ENCODE measurements at regions not wholly inside any gene's neighbourhood (a gene's known extent, or its start where the extent isn't known, plus 50 kb on each side); places are given as distances from the start of the nearest gene placed in this dataset.

GRCh38 chr1:163824490-163824889 lies 502.7 kb downstream of the NUF2 start:
- no peaks in the 10 kb centered on the region for H3K27me3 ChIP-seq (ENCODE audit: insufficient read depth, low read length)
- no peak for TF ChIP-seq CTCF (IDR thresholded peaks at IDR 0.05; ENCODE audit: extremely low read depth, low read depth, low read length)
- no peak overlapping the region for H3K27ac ChIP-seq (ENCODE audit: low read depth, low read length)
- H3K4me3 ChIP-seq (ENCODE audit: insufficient read depth, low read length): no peak overlapping the region
- no peaks in the 10 kb centered on the region for H3K4me1 ChIP-seq (ENCODE audit: insufficient read depth, low read length)
- no peaks in the 10 kb centered on the region for H4K20me1 ChIP-seq (ENCODE audit: insufficient read depth, low read length)
- no peaks in the 10 kb centered on the region for H3K36me3 ChIP-seq (ENCODE audit: insufficient read depth, low read length)
- no peak for DNase-seq (ENCODE audit: insufficient read length, low spot score, missing footprints)
- H3K9me3 ChIP-seq (ENCODE audit: low read depth, low read length): no peaks in the 10 kb centered on the region
- H3K79me2 ChIP-seq (ENCODE audit: insufficient read depth, low read length): no peaks in the 10 kb centered on the region
- H3K4me2 ChIP-seq (ENCODE audit: insufficient read depth, low read length): no peak overlapping the region
- H2AFZ ChIP-seq (ENCODE audit: low read length): no peak overlapping the region

GRCh38 chr1:163826500-163826899 lies 504.7 kb downstream of the NUF2 start:
- H3K9me3 ChIP-seq (ENCODE audit: low read depth, low read length): no peaks in the 10 kb centered on the region
- no peak overlapping the region for H2AFZ ChIP-seq (ENCODE audit: low read length)
- H4K20me1 ChIP-seq (ENCODE audit: insufficient read depth, low read length): no peaks in the 10 kb centered on the region
- H3K4me2 ChIP-seq (ENCODE audit: insufficient read depth, low read length): no peak overlapping the region
- no peaks in the 10 kb centered on the region for H3K27me3 ChIP-seq (ENCODE audit: insufficient read depth, low read length)
- no peak overlapping the region for H3K4me3 ChIP-seq (ENCODE audit: insufficient read depth, low read length)
- no peak overlapping the region for H3K27ac ChIP-seq (ENCODE audit: low read depth, low read length)
- H3K4me1 ChIP-seq (ENCODE audit: insufficient read depth, low read length): no peaks in the 10 kb centered on the region
- no peaks in the 10 kb centered on the region for H3K79me2 ChIP-seq (ENCODE audit: insufficient read depth, low read length)
- TF ChIP-seq CTCF (IDR thresholded peaks at IDR 0.05; ENCODE audit: extremely low read depth, low read depth, low read length): no peak
- DNase-seq (ENCODE audit: insufficient read length, low spot score, missing footprints): no peak
- H3K36me3 ChIP-seq (ENCODE audit: insufficient read depth, low read length): no peaks in the 10 kb centered on the region

- TF ChIP-seq CTCF (IDR thresholded peaks at IDR 0.05; ENCODE audit: extremely low read depth, low read depth, low read length): no peak
- Histone ChIP-seq H3K36me3 (ENCODE audit: insufficient read depth, low read length) (no peaks in the 10 kb centered on the region), H3K4me3 (ENCODE audit: insufficient read depth, low read length) (no peak overlapping the region), H2AFZ (ENCODE audit: low read length) (no peak overlapping the region), H4K20me1 (ENCODE audit: insufficient read depth, low read length) (no peaks in the 10 kb centered on the region), H3K4me2 (ENCODE audit: insufficient read depth, low read length) (no peak overlapping the region), H3K4me1 (ENCODE audit: insufficient read depth, low read length) (no peaks in the 10 kb centered on the region), H3K9me3 (ENCODE audit: low read depth, low read length) (peaks cover 2% of the 10 kb centered on the region), H3K27me3 (ENCODE audit: insufficient read depth, low read length) (no peaks in the 10 kb centered on the region), H3K79me2 (ENCODE audit: insufficient read depth, low read length) (no peaks in the 10 kb centered on the region), H3K27ac (ENCODE audit: low read depth, low read length) (no peak overlapping the region)
- DNase-seq (ENCODE audit: insufficient read length, low spot score, missing footprints): no peak
Measured at GRCh38 chr1:163834778-163835177, 513.0 kb downstream of the NUF2 start.

- no peak for DNase-seq (ENCODE audit: insufficient read length, low spot score, missing footprints)
- peaks cover 2% of the 10 kb centered on the region for H3K9me3 ChIP-seq (ENCODE audit: low read depth, low read length)
- no peak overlapping the region for H2AFZ ChIP-seq (ENCODE audit: low read length)
- H3K27ac ChIP-seq (ENCODE audit: low read depth, low read length): no peak overlapping the region
- no peak overlapping the region for H3K4me3 ChIP-seq (ENCODE audit: insufficient read depth, low read length)
- no peaks in the 10 kb centered on the region for H3K4me1 ChIP-seq (ENCODE audit: insufficient read depth, low read length)
- H4K20me1 ChIP-seq (ENCODE audit: insufficient read depth, low read length): no peaks in the 10 kb centered on the region
- no peak overlapping the region for H3K4me2 ChIP-seq (ENCODE audit: insufficient read depth, low read length)
- no peaks in the 10 kb centered on the region for H3K79me2 ChIP-seq (ENCODE audit: insufficient read depth, low read length)
- H3K27me3 ChIP-seq (ENCODE audit: insufficient read depth, low read length): no peaks in the 10 kb centered on the region
- TF ChIP-seq CTCF (IDR thresholded peaks at IDR 0.05; ENCODE audit: extremely low read depth, low read depth, low read length): no peak
- H3K36me3 ChIP-seq (ENCODE audit: insufficient read depth, low read length): no peaks in the 10 kb centered on the region
Measured at GRCh38 chr1:163836481-163836880, 514.7 kb downstream of the NUF2 start.
